GM12878 (cell line): ENCODE measurements at regions not wholly inside any gene's neighbourhood (a gene's known extent, or its start where the extent isn't known, plus 50 kb on each side); places are given as distances from the start of the nearest gene placed in this dataset.
"Not testable (repeated sequence)": the region's sequence is repeated elsewhere in the genome, so short reads cannot be mapped to it uniquely, and the experiment has no call there.

Experiments
- ATAC-seq: fragments of 200-7000 bp; cut with Tn5 transposase; 3 replicates; pipeline ENCODE4 v1.9.1; 2020; ENCODE audit warnings: mild to moderate bottlenecking, moderate library complexity
- BruUV-seq: library from RNA; stranded (reverse); fragments of 400-500 nt; replicated peaks from 2 replicates; lab custom pipeline; 2021; lab: Mats Ljungman, UMichigan
- CTCF ChIA-PET: fragments of 300-600 bp; sonication (Branson Sonifier 250); formaldehyde crosslinking; extraction: SDS; loops from one replicate; lab custom pipeline; 2021; ENCODE audit warnings: inconsistent platforms; lab: Yijun Ruan, JAX
- POLR2A ChIA-PET: fragments of 350-600 bp; formaldehyde crosslinking; extraction: SDS; loops from one replicate; lab custom pipeline; 2021; ENCODE audit warnings: inconsistent platforms; lab: Charles Lee
- RAD21 ChIA-PET: fragments of 300-600 bp; sonication (Branson Sonifier 250); formaldehyde crosslinking; loops from one replicate; lab custom pipeline; 2023; ENCODE audit warnings: antibody characterized with exemption; ENCODE audit not compliant: unreplicated experiment; lab: Charles Lee
- SMC1A ChIA-PET: fragments of 300-600 bp; sonication (Branson Sonifier 250); formaldehyde crosslinking; loops from one replicate; lab custom pipeline; 2023; ENCODE audit not compliant: unreplicated experiment, uncharacterized antibody; lab: Charles Lee
- DNase-seq: peaks from one replicate; pipeline ENCODE4 v3.0.0-alpha.2; 2011; ENCODE audit warnings: low read depth, low spot score
- FAIRE-seq: peaks from 3 replicates; lab custom pipeline; 2011; peaks lifted over from hg19 to GRCh38; lab: Jason Lieb, UNC
- H2AFZ ChIP-seq: 2 replicates; pipeline ENCODE4 v1.6.0; 2011; ENCODE audit warnings: low read depth, low read length, control low read depth; ENCODE audit not compliant: control insufficient read depth
- H3K27ac ChIP-seq: 2 replicates; pipeline ENCODE4 v1.5.1; 2011; ENCODE audit warnings: control low read depth; ENCODE audit not compliant: control insufficient read depth, insufficient read depth
- H3K27me3 ChIP-seq, 2 experiments: replicated peaks in 1 of 2; 2 replicates each; pipeline versions ENCODE4 v1.6.0 to v1.6.1; 2011; ENCODE audit warnings: low read length in 1 of 2; ENCODE audit not compliant: control insufficient read depth in 2 of 2, insufficient read depth in 2 of 2
- H3K36me3 ChIP-seq, 2 experiments: 2 replicates each; pipeline ENCODE4 v1.5.1; 2011; ENCODE audit warnings: low read length in 1 of 2; ENCODE audit not compliant: control insufficient read depth in 2 of 2, insufficient read depth in 2 of 2
- H3K4me1 ChIP-seq: 2 replicates; pipeline ENCODE4 v1.6.1; 2011; ENCODE audit warnings: mild to moderate bottlenecking, low read length, moderate library complexity, mixed read lengths; ENCODE audit not compliant: control insufficient read depth, insufficient read depth
- H3K4me2 ChIP-seq: 2 replicates; pipeline ENCODE4 v1.6.0; 2011; ENCODE audit warnings: control low read depth; ENCODE audit not compliant: control insufficient read depth, insufficient read depth
- H3K4me3 ChIP-seq: fragments of 200-600 bp; sonication (generic); 2 replicates; pipeline ENCODE4 v1.5.1; 2016
- H3K79me2 ChIP-seq: 2 replicates; pipeline ENCODE4 v1.6.0; 2011; ENCODE audit warnings: low read length; ENCODE audit not compliant: control insufficient read depth, insufficient read depth
- H3K9ac ChIP-seq: 2 replicates; pipeline ENCODE4 v1.8.0; 2011; ENCODE audit warnings: low read length, control low read depth, mixed read lengths; ENCODE audit not compliant: control insufficient read depth, insufficient read depth
- H3K9me3 ChIP-seq: replicated peaks from 3 replicates; pipeline ENCODE4 v1.5.1; 2011; ENCODE audit warnings: mild to moderate bottlenecking, low read length; ENCODE audit not compliant: control insufficient read depth, insufficient read depth
- H4K20me1 ChIP-seq: 2 replicates; pipeline ENCODE4 v1.6.0; 2011; ENCODE audit not compliant: control insufficient read depth, insufficient read depth
- EED ChIP-seq: sonication (generic); IDR thresholded peaks from 2 replicates; pipeline ENCODE4 v1.6.1; 2016; ENCODE audit warnings: antibody characterized with exemption, low read depth
- IKZF1 ChIP-seq: fragments of 450-650 bp; conservative IDR thresholded peaks from 2 replicates; pipeline ENCODE4 v1.6.1; 2017; ENCODE audit warnings: antibody characterized with exemption, mild to moderate bottlenecking
- MEF2B ChIP-seq: fragments of 450-650 bp; IDR thresholded peaks from 2 replicates; pipeline ENCODE4 v1.6.1; 2018; ENCODE audit warnings: mild to moderate bottlenecking, moderate library complexity; ENCODE audit not compliant: partially characterized antibody, poor library complexity, severe bottlenecking
- RBBP5 ChIP-seq: fragments of 200-600 bp; sonication (generic); conservative IDR thresholded peaks from 2 replicates; pipeline ENCODE4 v1.6.1; 2016
- STAT3 ChIP-seq: IDR thresholded peaks from 2 replicates; pipeline ENCODE4 v1.6.1; 2011; ENCODE audit warnings: low read depth, low read length, improper control_type of control experiment
- WGBS: methylation state at CpG from one replicate; pipeline ENCODE4 v1.1.6; 2016; ENCODE audit warnings: low lambda C conversion rate; ENCODE audit not compliant: insufficient replicate concordance, insufficient coverage; ENCODE audit errors: missing lambda C conversion rate; 5-methylcytosine and 5-hydroxymethylcytosine counted together
- in situ Hi-C: fragments of 300-500 bp; cut with MboI; formaldehyde crosslinking; loops from 9 replicates; pipeline ENCODE4 v1.14.3; 2018; ENCODE audit warnings: mixed read lengths
- intact Hi-C: fragments of 100-400 bp; cut with micrococcal nuclease; formaldehyde crosslinking; loops from one replicate; pipeline ENCODE4 v1.14.2; 2022; ENCODE audit not compliant: unreplicated experiment
- TF ChIP-seq, protein P1 (sequence below): fragments of 450-650 bp; formaldehyde crosslinking; IDR thresholded peaks from 2 replicates; pipeline ENCODE4 v1.5.0; 2022; ENCODE audit warnings: mild to moderate bottlenecking, missing genetic modification characterization
- TF ChIP-seq, protein P2 (sequence below): IDR thresholded peaks from 2 replicates; pipeline ENCODE4 v1.6.1; 2011; ENCODE audit warnings: low read depth, mild to moderate bottlenecking, low read length, moderate library complexity, borderline replicate concordance; ENCODE audit errors: extremely low read depth

DNA sequence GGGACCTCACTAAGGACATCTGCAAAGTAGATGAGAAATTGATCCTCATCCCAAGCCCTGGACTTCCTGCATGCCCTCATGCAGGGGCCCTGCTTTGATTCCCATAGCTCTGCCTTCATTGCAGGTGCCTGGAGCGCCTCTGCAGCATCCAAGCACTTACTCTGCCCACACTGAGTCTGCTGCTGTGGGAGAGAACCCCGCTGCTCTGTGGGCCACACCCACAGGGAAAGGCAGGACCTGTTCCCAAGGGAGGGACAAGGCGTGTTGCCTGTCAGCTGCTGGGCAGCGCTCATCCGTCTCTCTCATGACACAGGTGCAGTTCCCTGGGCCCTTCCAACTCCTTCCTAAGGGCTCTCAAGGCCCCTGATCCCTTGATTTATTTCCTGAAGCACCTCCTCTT is 266.8 kb upstream of the SMIM21 start (continued):
- no peak for TF ChIP-seq STAT3

DNA sequence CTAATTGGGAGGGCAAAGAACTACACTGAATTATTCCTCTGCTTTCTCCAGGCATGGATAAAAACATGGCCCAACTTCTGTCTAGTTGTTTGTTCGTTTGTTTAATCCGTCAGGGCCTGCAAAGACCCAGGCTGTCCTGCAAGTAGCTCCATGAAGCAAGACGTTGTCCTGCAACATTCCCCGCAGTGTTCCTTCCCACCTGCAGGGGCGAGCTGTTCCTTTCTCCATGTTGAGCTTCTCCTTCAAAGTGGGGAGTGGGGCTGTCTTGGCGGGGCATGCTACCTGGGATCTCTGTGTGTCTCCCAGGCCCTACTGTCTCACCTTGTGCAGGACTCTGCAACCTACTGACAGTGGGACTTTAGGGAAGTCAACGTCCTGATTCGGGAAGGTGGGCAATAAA is 264.0 kb upstream of the SMIM21 start:
- TF ChIP-seq, protein P1, sequence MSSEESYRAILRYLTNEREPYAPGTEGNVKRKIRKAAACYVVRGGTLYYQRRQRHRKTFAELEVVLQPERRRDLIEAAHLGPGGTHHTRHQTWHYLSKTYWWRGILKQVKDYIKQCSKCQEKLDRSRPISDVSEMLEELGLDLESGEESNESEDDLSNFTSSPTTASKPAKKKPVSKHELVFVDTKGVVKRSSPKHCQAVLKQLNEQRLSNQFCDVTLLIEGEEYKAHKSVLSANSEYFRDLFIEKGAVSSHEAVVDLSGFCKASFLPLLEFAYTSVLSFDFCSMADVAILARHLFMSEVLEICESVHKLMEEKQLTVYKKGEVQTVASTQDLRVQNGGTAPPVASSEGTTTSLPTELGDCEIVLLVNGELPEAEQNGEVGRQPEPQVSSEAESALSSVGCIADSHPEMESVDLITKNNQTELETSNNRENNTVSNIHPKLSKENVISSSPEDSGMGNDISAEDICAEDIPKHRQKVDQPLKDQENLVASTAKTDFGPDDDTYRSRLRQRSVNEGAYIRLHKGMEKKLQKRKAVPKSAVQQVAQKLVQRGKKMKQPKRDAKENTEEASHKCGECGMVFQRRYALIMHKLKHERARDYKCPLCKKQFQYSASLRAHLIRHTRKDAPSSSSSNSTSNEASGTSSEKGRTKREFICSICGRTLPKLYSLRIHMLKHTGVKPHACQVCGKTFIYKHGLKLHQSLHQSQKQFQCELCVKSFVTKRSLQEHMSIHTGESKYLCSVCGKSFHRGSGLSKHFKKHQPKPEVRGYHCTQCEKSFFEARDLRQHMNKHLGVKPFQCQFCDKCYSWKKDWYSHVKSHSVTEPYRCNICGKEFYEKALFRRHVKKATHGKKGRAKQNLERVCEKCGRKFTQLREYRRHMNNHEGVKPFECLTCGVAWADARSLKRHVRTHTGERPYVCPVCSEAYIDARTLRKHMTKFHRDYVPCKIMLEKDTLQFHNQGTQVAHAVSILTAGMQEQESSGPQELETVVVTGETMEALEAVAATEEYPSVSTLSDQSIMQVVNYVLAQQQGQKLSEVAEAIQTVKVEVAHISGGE: no peak
- TF ChIP-seq, protein P2, sequence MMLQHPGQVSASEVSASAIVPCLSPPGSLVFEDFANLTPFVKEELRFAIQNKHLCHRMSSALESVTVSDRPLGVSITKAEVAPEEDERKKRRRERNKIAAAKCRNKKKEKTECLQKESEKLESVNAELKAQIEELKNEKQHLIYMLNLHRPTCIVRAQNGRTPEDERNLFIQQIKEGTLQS: no peak
- TF ChIP-seq RBBP5 (no peak), EED (no peak), MEF2B (no peak), IKZF1 (no peak)
- H3K4me2 ChIP-seq: no peak overlapping the region
- ChIA-PET CTCF (no interaction called here), RAD21 (no interaction called here), POLR2A (no interaction called here), SMC1A (no interaction called here)
- H3K27ac ChIP-seq: no peak overlapping the region
- no peaks in the 10 kb centered on the region for H3K79me2 ChIP-seq
- ATAC-seq: no peak
- 35% methylated on average over 8 of the region's 8 CpGs for WGBS
- no peaks in the 10 kb centered on the region for H3K27me3 ChIP-seq
- no peak overlapping the region for H2AFZ ChIP-seq
- FAIRE-seq: no peak
- intact Hi-C loops (no loop called here), in situ Hi-C loops (no loop called here)
- no peaks in the 10 kb centered on the region for H4K20me1 ChIP-seq
- BruUV-seq: no TSS peak
- DNase-seq: no peak
- no peaks in the 10 kb centered on the region for H3K36me3 ChIP-seq
- no peak overlapping the region for H3K4me3 ChIP-seq
- H3K4me1 ChIP-seq: no peaks in the 10 kb centered on the region
- no peak overlapping the region for H3K9ac ChIP-seq
- H3K9me3 ChIP-seq: no peaks in the 10 kb centered on the region

DNA sequence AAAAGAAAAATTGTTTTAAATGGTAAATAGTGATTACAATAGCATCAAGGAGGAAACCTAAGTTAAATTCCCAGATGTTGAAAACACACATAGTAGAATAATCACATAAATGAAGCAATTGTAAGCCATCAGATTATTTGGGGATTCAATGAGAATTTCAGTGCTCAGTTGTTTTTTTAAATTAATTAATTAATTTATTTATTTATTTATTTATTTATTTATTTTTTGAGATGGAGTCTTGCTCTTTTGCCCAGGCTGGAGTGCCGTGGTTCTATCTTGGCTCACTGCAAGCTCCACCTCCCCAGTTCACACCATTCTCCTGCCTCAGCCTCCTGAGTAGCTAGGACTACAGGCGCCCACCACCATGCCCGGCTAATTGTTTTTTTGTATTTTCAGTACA is 262.8 kb upstream of the SMIM21 start:
- H3K27me3 ChIP-seq, RAD21 ChIA-PET: not testable (repeated sequence)

More for the DNA sequence above, 262.8 kb upstream of the SMIM21 start:
- H3K36me3 ChIP-seq, H3K27ac ChIP-seq, H3K4me2 ChIP-seq, in situ Hi-C loops, POLR2A ChIA-PET, H2AFZ ChIP-seq, H3K4me3 ChIP-seq, CTCF ChIA-PET, BruUV-seq, H3K9me3 ChIP-seq, intact Hi-C loops, H3K9ac ChIP-seq, FAIRE-seq, DNase-seq, ATAC-seq, H4K20me1 ChIP-seq, H3K4me1 ChIP-seq, H3K79me2 ChIP-seq, SMC1A ChIA-PET: not testable (repeated sequence)
- 51% methylated on average over 3 of the region's 3 CpGs for WGBS
